KOPT-K1 (cell line): ENCODE measurements at regions not wholly inside any gene's neighbourhood (a gene's known extent, or its start where the extent isn't known, plus 50 kb on each side); places are given as distances from the start of the nearest gene placed in this dataset.

ENCODE experiments used
- H3K27ac ChIP-seq: fragments of 200-600 bp; sonication (generic); 2 replicates; pipeline ENCODE4 v1.5.1; 2016; ENCODE audit warnings: antibody characterized with exemption, mild to moderate bottlenecking, low read depth, low read length; ENCODE audit not compliant: poor library complexity, severe bottlenecking
- H3K36me3 ChIP-seq: fragments of 200-600 bp; sonication (generic); 2 replicates; pipeline ENCODE4 v1.5.1; 2017; ENCODE audit warnings: antibody characterized with exemption, mild to moderate bottlenecking, low read length, moderate library complexity; ENCODE audit not compliant: insufficient read depth
- H3K9me3 ChIP-seq: fragments of 200-600 bp; sonication (generic); 2 replicates; pipeline ENCODE4 v1.5.1; 2017; ENCODE audit warnings: antibody characterized with exemption, low read length, mild to moderate bottlenecking; ENCODE audit not compliant: insufficient read depth, poor library complexity, severe bottlenecking

DNA sequence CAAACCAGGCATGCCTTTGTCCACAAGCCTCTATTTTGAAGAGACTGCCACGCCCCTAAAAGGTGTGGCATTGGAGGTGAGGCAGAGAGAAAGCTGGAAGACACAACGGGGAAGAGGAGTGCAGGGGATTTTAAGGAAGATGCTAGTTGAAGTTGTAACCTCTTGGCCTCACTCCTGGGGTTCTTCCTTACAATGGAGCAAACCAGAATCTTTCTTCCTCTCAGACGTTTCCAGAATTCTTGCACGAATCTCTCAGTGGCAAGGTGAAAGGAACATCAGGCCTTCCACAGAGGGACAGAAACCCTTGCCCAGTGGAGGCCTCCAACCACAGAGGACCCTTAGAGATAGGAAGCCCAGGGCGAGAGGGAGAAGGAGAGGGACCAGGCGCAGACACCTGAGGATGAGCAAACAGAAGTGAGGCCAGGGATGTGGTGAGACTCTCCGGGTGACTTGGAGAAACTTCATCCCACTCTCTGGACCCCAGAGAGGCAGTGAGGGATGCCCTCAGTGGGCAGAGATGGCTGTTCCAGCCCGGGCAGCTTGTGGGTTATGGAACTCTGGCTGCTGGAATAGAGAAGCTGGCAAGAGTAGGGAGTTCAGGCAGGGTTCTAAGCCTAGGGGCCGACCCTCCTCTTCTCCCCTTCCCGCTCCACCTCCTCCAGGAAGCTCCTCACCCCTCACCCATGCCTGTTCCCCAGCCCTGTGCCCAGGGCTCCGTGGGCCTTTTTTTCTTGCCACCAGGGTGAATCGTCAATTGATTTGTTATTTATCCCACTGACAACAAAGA is 136.8 kb upstream of the RUNX3 start:
- Histone ChIP-seq H3K27ac (no peak overlapping the region), H3K36me3 (no peaks in the 10 kb centered on the region), H3K9me3 (no peaks in the 10 kb centered on the region)

DNA sequence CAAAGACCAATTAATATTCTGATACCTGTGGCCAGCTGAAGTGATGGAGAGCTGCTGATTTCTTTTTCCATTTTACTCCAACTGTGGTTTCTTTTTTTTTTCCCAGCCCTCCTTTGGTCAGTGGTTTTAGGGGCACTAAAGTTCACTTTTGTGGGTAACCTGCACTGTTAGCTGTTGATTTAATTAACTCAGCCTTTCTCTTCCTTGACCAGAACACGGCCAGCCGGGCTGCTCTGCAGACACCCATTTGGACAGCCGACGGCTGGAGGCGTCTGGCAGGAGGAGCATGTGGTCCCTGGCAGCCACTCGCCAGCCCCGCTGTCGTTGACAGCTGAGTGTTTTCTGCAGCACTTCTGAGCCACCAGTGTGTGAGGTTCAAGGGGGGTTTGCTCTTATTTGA is 136.2 kb upstream of the RUNX3 start:
- Histone ChIP-seq H3K27ac (no peak overlapping the region), H3K9me3 (no peaks in the 10 kb centered on the region), H3K36me3 (no peaks in the 10 kb centered on the region)

DNA sequence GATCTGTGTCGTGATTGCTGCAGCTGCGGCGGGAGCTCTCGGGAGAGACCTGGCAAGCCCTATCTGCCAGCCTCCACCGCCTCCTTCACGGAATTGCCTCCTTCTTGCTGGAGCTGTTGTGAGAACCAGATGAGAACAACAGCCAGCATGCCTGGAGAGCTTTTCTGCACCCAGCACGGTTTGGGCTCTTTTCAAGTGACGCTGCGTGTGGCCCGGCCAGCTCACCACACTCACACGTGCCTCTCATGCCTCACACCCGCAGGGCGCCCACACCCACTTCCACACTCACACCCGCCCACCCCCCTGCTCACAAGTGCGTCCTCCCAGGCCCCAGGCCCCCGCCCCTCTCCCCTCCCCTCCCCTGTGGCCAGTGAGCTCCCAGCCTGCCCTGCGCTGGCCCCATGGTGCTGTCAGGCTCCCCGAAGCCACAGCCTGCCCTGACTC is 135.7 kb upstream of the RUNX3 start:
- Histone ChIP-seq H3K36me3 (no peaks in the 10 kb centered on the region), H3K27ac (no peak overlapping the region), H3K9me3 (no peaks in the 10 kb centered on the region)

DNA sequence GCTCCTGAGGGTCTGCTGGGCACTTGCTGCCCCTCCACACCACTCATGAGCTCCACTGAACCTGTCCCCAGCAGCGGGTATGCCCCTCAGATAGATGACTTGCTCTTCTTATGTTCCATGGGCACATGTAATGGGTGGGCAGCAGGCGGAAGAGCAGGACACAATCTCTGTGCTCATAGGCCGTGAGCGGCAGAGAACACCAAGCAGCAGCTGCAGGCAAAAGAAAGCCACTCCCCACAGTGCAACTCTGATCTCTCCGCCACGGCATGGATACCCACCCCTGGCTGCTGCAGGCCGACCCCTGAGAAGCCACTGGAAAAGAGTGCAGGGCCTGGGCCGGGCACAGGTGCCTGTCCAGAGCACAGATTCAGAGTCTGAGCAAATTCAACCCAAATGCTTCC is 135.2 kb upstream of the RUNX3 start:
- no peak overlapping the region for H3K27ac ChIP-seq
- H3K9me3 ChIP-seq: no peaks in the 10 kb centered on the region
- H3K36me3 ChIP-seq: no peaks in the 10 kb centered on the region

DNA sequence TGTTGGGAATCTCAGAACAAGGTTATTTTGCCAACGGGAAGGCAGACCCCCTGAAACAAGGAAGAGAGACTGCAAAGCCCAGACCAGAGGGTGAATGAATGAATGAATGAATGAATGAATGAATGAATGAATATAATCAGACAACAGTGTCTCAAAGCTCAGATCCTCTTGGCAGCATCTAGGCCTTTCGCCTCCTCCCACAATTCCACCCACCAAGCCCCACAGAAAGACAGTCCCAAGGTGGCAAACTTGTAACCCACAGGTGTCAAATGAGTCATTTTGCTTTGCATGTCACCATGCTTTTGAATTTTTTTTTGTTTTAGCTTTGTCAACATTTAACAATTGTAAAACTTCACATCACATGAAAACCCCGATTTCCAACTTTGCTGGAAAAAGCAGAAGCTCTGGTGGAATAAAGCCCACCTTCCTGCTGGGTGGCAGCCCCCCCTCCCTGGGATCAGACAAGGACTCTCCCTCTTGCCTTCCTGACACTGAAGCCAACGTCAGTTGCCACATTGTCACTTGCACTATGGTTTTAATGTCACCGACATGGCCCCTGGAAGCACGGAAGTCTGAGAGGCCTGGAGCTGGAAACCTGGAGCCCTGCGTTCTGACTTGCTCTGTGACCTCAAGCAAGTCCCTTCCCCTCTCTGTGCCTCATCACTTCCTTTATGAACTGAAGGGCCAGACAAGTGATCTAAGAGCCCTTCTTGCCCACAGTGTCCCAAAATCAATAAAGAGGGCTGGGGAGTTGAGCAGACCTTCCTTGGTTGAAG is 134.6 kb upstream of the RUNX3 start:
- H3K27ac ChIP-seq: no peak overlapping the region
- H3K9me3 ChIP-seq: no peaks in the 10 kb centered on the region
- no peaks in the 10 kb centered on the region for H3K36me3 ChIP-seq

DNA sequence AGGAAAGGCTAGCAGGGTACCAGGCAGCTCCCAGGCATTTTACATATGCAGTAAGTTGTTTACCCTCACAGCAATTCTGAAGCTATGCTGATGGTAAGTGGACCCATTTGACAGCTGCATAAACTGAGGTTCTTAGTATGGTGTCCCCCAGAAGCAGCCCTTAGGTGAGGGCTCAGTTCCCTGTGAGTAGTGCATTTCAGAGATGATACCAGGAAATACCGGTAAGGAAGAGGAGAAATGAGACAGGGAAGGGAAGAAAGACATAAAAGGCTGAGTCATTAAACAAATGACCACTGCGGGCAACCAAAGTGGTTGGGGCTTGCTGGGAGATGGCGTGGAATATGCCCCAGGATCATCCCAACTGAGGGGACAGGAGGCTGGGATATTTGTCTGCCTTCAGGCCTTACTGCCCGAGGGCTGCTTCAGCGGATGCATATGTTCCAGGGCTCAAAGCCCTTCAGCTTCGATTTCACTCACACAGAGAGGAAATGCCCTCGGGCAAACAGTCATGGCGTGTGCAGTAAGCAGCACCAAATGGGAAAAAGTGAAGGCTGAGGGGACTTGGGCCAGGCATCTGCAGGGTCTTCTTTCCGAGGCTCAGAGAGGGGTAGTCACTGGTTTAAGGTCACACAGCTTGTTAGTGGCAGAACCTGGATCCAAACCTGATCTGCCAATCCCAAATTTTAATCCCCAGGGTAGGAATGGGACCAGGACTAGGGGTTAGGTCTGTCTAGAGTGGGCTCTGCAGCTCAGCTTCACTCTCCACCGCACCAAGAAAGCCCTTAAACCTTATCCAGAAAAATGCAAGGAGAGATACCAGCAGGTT is 133.7 kb upstream of the RUNX3 start:
- Histone ChIP-seq H3K36me3 (no peaks in the 10 kb centered on the region), H3K9me3 (no peaks in the 10 kb centered on the region), H3K27ac (no peak overlapping the region)

DNA sequence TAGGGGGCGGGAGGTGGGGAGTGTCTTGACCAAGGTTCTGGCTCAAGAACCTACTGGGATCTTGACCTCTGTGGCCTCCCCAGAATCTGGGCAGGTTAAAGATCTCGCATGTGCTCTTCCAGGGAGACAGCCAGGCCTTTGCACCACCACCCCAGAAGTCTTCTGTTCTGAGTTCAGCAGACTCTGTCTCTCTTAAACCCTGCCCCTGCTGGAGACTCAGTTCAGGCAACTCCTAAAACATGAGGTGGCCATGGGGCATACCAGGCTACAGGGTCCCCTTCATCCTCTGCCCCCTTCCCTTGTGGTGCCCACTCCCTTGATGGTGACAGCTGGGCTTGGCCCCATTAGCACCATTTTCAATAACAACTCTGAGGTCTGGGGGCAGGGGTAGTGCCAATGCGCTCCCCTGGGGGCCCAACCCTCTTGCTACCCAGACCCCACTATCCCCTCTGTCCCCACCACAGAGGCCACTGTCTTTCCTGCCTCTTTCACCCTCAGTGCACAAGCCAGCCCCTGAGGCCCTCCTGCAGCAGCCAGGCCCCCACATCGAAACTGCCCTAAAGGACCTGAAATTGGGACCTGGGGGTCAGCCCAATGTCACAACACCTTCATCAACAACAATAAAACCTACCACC is 132.7 kb upstream of the RUNX3 start:
- Histone ChIP-seq H3K9me3 (no peaks in the 10 kb centered on the region), H3K27ac (no peak overlapping the region), H3K36me3 (no peaks in the 10 kb centered on the region)

DNA sequence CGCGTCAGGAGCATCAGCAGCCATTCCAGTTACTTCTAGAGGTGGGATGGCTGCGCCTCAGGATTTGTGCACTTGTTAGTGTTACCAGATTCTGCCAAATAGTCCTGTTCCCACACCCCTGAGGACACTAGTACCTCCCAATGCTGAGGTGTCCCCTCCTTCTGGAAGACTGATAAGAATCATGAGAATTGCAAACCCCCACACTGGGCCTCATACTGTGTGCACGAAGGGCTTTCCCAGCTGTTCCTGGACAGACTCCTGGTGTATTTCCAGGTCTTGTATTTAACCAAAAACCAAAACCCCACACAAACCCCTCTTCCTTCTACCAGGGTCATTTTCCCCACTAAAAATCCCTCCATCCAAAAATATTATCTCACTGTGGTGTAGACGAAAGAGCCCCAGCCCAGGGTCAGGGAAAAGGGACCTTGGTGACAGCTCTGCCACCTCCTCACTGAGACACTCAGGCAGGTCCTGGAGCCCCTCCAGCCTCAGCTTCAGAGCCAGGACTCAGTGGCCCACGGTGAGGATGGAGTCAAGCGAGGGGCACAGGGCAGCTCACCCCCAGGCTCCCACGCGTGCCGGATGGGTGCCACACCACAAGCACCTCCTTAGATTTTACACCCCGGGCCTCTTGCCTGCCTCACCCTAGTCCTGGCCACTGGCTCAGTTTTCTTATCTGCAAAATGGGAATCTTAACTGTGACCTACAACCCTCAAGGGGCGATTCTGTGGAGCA is 131.4 kb upstream of the RUNX3 start:
- no peaks in the 10 kb centered on the region for H3K36me3 ChIP-seq
- H3K9me3 ChIP-seq: no peaks in the 10 kb centered on the region
- H3K27ac ChIP-seq: no peak overlapping the region

DNA sequence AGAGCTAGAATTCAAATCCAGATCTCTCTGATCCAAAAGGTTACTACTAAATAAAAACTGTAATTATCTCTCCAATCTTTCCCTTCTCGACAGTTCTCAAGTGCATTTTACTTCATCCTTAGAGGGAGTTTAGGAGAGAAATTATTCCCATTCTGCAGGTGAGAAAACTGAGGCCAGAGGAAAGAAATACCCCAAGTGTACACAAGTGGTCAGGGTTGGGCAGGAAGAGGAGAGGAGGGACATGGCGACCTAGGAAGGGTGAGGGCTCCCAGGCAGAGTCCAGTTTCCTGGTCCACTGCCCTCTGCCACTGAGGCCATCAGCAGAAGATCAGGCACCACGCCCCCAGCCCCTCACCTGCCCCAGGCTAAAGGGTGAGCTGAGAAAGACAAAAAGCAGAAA is 127.1 kb upstream of the RUNX3 start:
- H3K9me3 ChIP-seq: no peaks in the 10 kb centered on the region
- no peak overlapping the region for H3K27ac ChIP-seq
- H3K36me3 ChIP-seq: no peaks in the 10 kb centered on the region

DNA sequence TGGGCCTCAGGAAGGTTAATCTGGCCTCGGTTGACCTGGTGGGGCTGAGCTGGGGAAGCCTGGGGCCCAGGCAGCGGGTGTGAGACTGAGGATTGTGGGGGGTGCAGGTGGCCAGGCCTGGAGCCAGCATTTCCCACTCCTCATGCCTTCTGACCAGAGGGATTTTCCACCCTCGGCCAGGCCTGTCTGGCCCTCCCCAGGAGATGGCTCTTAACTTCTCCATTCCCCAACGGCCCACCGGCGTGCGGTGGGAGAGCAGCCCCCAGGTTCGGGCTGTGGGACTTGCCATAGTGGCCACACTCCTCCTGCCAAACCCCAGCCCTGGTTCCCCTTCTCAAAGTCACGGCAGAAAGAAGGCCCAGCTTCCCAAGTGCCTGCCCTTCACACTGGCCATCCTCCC is 126.5 kb upstream of the RUNX3 start:
- Histone ChIP-seq H3K9me3 (no peaks in the 10 kb centered on the region), H3K27ac (no peak overlapping the region), H3K36me3 (no peaks in the 10 kb centered on the region)

DNA sequence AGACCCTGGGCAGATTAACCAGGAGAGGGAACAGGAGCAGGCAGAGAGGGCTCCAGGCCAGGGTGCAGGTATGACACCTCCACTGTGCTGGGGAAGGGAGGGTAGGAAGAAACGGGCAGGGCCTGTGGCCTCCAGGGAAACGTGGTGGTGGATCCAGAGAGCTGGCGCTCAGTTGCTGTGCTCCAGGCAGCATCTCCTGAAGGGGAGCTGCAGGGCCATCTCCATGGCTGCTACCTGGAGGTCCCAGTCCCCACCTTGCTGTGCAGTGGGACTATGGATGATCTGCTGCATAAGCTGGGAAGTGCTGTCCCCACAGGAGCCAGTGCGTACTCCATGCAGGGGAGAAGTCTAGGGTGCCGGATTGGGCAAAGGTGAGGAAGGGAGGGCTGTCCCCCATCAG is 125.9 kb upstream of the RUNX3 start:
- no peaks in the 10 kb centered on the region for H3K9me3 ChIP-seq
- H3K36me3 ChIP-seq: no peaks in the 10 kb centered on the region
- H3K27ac ChIP-seq: no peak overlapping the region

DNA sequence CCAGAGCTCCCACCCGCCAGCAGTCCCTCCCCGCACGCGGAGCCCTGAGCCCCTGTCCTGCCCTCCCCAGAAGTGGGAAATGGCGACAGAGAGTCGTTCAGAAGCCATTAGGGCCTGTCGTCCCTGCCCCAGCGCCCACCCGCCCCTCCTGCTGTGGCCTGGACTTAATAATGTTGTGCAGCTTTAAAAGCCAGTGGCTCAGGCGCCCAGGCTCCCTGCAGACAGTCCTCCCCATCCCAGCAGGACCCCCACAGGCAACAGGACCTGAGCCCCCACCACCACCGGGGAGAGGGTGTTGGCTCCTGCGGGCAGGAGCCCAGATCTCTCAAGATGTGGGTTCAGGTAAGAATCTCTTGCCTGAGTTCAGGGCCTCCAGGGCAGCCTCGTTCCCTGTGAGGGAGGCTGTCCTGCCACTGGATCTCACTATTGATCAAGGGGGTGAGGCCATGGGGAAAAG is 125.3 kb upstream of the RUNX3 start:
- Histone ChIP-seq H3K36me3 (no peaks in the 10 kb centered on the region), H3K9me3 (no peaks in the 10 kb centered on the region), H3K27ac (no peak overlapping the region)

DNA sequence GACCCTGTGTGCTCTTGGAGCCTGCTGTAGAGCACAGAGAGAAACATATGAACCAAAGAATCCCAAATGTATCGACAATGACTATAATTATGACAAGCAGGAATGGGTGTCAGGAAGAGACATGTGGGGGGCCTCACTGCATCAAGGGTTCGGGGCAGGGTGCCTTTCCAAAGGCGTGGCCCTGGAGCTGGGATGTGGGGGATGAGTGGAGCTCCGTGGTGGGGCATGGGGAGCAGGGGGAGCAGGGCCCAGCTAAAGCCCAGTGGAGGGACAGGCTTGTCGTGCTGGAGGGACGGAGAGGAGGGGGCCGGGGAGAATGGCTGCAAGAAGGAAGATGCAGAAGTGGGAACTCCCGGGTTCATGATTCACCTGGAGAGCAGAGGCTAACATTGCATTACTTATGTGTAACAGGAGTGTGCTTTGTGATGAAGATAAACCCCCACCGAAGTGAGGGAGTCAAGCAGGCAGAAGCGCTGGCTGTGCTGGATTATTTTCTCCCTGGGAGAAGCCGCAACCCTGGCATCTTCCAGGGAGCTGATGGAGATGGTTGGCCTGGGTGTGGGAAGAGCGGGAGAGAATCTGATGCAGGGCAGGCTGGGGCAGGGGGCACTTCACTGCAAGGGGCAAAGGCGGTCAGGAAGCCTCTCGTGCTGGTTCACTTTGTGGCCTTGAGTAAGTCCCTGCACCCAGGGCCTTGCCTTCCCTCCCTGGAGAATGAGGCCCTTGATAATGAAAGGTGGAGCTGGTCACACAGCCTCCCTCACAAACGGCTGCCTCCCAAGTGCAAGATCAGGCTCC is 124.6 kb upstream of the RUNX3 start:
- no peaks in the 10 kb centered on the region for H3K9me3 ChIP-seq
- no peaks in the 10 kb centered on the region for H3K36me3 ChIP-seq
- H3K27ac ChIP-seq: no peak overlapping the region
